ENCODE measurements at regions not wholly inside any gene's neighbourhood (a gene's known extent, or its start where the extent isn't known, plus 50 kb on each side); places are given as distances from the start of the nearest gene placed in this dataset.

DNA sequence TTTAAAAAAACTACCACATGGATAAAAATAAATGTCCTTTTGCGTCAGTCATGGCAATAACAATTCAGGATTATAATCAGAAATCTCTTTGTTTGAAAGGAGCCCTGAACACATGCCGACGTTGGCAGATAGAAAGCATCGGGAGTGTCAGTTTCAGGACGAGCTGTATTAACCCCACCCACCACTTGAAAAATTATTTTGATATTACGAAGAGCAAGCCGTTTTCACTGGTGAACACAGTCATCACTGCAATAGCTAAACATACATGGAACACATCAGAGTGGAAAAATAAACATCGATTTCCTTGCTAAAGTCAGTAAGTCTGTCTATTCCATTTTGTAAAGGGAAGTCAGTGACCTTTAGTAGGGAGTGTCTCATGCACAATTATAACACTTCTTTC is 266.4 kb upstream of the FBXL7 start:
- TF ChIP-seq CTCF (IDR thresholded peaks at IDR 0.05) (no peak), POLR2AphosphoS5 (IDR thresholded peaks at IDR 0.05) (no peak), POLR2A (IDR thresholded peaks at IDR 0.05) (no peak)
